Activated naive CD8-positive, alpha-beta T cell treated with anti-CD3 and anti-CD28 coated beads, Interleukin-2, amount 50 U/mL, for 24 hours (primary cell): ENCODE measurements at regions not wholly inside any gene's neighbourhood (a gene's known extent, or its start where the extent isn't known, plus 50 kb on each side); places are given as distances from the start of the nearest gene placed in this dataset.
"Not testable (repeated sequence)": the region's sequence is repeated elsewhere in the genome, so short reads cannot be mapped to it uniquely, and the experiment has no call there.

ENCODE experiments used
- ATAC-seq: fragments of 150-1000 bp; cut with Tn5 transposase; one replicate; pipeline ENCODE4 v1.10.0; 2021
- DNase-seq: peaks from one replicate; pipeline ENCODE4 v3.0.0; 2021
- H3K27ac Mint-ChIP-seq: one replicate; pipeline ENCODE4 v1.8.0; 2021; ENCODE audit warnings: mild to moderate bottlenecking, mixed read lengths
- H3K27me3 Mint-ChIP-seq: one replicate; pipeline ENCODE4 v1.8.0; 2021; ENCODE audit warnings: mixed read lengths
- H3K36me3 Mint-ChIP-seq: one replicate; pipeline ENCODE4 v1.8.0; 2021; ENCODE audit warnings: low read depth, mixed read lengths
- H3K4me1 Mint-ChIP-seq: one replicate; pipeline ENCODE4 v1.8.0; 2021; ENCODE audit warnings: mixed read lengths
- H3K4me3 Mint-ChIP-seq: one replicate; pipeline ENCODE4 v1.8.0; 2021; ENCODE audit warnings: mild to moderate bottlenecking, moderate library complexity, mixed read lengths
- H3K9me3 Mint-ChIP-seq: one replicate; pipeline ENCODE4 v1.8.0; 2021; ENCODE audit warnings: mixed read lengths

DNA sequence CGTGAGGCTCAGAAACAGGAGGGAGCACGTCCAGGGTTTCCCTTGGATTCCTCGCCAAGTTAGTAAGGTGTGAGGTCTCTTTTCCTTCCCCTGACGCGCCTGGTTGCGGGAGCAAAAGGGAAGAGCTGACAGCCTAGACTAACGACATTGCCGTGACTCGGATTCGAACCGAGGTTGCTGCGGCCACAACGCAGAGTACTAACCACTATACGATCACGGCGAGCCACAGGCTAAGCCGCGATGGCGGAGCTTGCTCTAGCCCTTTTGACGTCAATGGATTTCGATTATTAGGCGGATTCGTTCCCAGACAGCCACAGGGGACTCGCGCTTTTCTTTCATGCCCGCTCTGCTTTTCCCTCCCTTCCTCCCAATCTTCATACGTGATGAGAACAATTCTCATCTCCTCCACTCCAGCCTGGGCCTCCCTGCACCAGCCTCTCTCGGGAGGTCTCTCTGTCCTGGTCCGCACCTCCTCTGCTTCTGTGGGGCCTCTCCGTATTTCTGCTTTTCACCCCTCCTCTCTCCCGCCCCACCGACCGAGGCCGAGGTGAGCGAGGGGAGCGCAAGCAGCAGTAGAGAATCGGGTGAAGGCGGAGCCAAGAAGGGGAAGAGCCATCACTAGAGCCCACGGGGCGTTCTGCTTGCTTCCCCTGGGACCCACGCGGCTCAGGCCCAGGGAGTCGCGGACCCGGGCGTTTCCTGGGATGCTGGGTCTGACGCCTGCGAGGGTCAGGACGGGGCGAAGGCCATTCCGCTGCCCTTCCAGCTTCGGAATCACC is 150.7 kb upstream of the NBPF11 start:
- DNase-seq (peak; percentile 80), ATAC-seq (peak; percentile 84)
- Mint-ChIP-seq H3K27ac (peak overlapping the region; percentile 89), H3K4me1 (peaks cover 22% of the 10 kb centered on the region), H3K4me3 (peak overlapping the region; percentile 86), H3K27me3 (peaks cover 32% of the 10 kb centered on the region)
- H3K9me3 Mint-ChIP-seq, H3K36me3 Mint-ChIP-seq: not testable (repeated sequence)

- DNase-seq, H3K4me3 Mint-ChIP-seq, H3K36me3 Mint-ChIP-seq, ATAC-seq, H3K9me3 Mint-ChIP-seq, H3K27me3 Mint-ChIP-seq, H3K4me1 Mint-ChIP-seq, H3K27ac Mint-ChIP-seq: not testable (repeated sequence)
These were observed 145.8 kb upstream of the NBPF11 start for GRCh38 chr1:148297852-148298251.

DNA sequence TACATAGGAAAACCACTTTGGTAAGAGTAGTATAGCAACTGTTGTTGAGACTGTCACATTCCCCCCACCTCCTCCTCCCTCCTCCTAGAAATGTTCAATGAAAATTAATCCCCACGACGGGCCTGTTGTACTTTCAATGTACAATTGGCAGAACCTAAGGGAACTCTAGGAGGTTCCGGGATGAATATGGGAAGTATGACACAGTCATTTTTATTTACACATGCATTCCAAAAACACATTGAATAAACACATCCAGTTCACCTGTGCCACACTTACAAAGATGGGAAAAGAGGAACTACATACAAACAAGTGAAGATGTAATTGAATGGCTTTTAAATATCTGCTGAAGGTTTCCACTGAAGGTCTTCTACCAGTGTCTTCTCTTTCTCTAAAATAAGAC is 144.4 kb upstream of the NBPF11 start:
- Mint-ChIP-seq H3K4me1 (no peaks in the 10 kb centered on the region), H3K9me3 (no peaks in the 10 kb centered on the region), H3K36me3 (no peaks in the 10 kb centered on the region), H3K27me3 (peaks cover 2% of the 10 kb centered on the region), H3K4me3 (no peak overlapping the region), H3K27ac (no peak overlapping the region)
- ATAC-seq (no peak), DNase-seq (no peak)

GRCh38 chr1:148294116-148294807 is 142.2 kb upstream of the NBPF11 start:
- ATAC-seq = no peak
- Mint-ChIP-seq H3K36me3 (no peaks in the 10 kb centered on the region), H3K9me3 (no peaks in the 10 kb centered on the region), H3K4me3 (no peak overlapping the region), H3K4me1 (no peaks in the 10 kb centered on the region), H3K27ac (no peak overlapping the region), H3K27me3 (peaks cover 2% of the 10 kb centered on the region)
- DNase-seq = no peak

- Mint-ChIP-seq H3K27ac (no peak overlapping the region), H3K9me3 (no peaks in the 10 kb centered on the region), H3K27me3 (peaks cover 2% of the 10 kb centered on the region), H3K4me1 (no peaks in the 10 kb centered on the region), H3K36me3 (no peaks in the 10 kb centered on the region), H3K4me3 (no peak overlapping the region)
- ATAC-seq (no peak), DNase-seq (no peak)
These were observed 141.6 kb upstream of the NBPF11 start for GRCh38 chr1:148293651-148294050.

GRCh38 chr1:148292915-148293314 is 140.8 kb upstream of the NBPF11 start:
- H3K4me1 Mint-ChIP-seq = no peaks in the 10 kb centered on the region
- peaks cover 2% of the 10 kb centered on the region for H3K27me3 Mint-ChIP-seq
- no peak overlapping the region for H3K27ac Mint-ChIP-seq
- H3K36me3 Mint-ChIP-seq = no peaks in the 10 kb centered on the region
- H3K9me3 Mint-ChIP-seq = no peaks in the 10 kb centered on the region
- DNase-seq (no peak), ATAC-seq (no peak)
- no peak overlapping the region for H3K4me3 Mint-ChIP-seq

- no peak overlapping the region for H3K4me3 Mint-ChIP-seq
- ATAC-seq = no peak
- peaks cover 5% of the 10 kb centered on the region for H3K27me3 Mint-ChIP-seq
- no peak overlapping the region for H3K27ac Mint-ChIP-seq
- H3K4me1 Mint-ChIP-seq = no peaks in the 10 kb centered on the region
- H3K9me3 Mint-ChIP-seq = no peaks in the 10 kb centered on the region
- DNase-seq = no peak
- no peaks in the 10 kb centered on the region for H3K36me3 Mint-ChIP-seq
These were observed 138.8 kb upstream of the NBPF11 start for GRCh38 chr1:148290881-148291280.

DNA sequence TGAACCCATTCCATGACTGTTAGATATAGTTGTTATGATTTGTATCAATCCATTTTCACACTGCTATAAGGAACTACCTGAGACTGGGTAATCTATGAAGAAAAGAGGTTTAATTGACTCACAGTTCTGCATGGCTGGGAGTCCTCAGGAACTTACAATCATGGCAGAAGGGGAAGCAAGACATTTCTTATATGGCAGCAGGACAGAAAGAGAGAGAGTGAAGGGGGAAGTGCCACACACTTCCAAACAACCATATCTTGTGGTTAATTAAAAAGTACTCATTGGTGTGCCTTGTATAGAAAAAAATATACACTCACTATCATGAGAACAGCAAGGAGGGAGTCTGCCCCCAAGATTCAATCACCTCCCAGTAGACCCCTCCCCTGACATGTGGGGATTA is 137.6 kb upstream of the NBPF11 start:
- ATAC-seq (no peak), DNase-seq (no peak)
- H3K4me3 Mint-ChIP-seq = no peak overlapping the region
- H3K27ac Mint-ChIP-seq = no peak overlapping the region
- H3K27me3 Mint-ChIP-seq = peaks cover 5% of the 10 kb centered on the region
- no peaks in the 10 kb centered on the region for H3K36me3 Mint-ChIP-seq
- H3K4me1 Mint-ChIP-seq = no peaks in the 10 kb centered on the region
- no peaks in the 10 kb centered on the region for H3K9me3 Mint-ChIP-seq

DNA sequence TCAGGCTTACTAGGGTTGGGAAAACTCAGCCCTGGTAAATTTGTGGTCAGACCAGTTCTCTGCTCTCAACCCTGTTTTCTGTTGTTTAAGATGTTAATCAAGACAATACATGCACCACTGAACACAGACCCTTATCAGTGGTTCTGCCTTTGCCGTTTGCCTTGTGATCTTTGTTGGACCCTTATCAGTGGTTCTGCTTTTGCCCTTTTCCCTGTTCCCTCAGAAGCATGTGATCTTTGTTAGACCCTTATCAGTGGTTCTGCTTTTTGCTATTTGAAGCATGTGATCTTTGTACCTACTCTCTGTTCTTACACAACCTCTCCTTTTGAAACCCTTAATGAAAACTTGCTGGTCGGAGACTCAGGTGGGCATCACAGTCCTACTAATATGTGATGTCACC is 133.9 kb upstream of the NBPF11 start:
- H3K4me1 Mint-ChIP-seq, DNase-seq, H3K9me3 Mint-ChIP-seq, H3K27me3 Mint-ChIP-seq, ATAC-seq, H3K27ac Mint-ChIP-seq, H3K4me3 Mint-ChIP-seq, H3K36me3 Mint-ChIP-seq: not testable (repeated sequence)

DNA sequence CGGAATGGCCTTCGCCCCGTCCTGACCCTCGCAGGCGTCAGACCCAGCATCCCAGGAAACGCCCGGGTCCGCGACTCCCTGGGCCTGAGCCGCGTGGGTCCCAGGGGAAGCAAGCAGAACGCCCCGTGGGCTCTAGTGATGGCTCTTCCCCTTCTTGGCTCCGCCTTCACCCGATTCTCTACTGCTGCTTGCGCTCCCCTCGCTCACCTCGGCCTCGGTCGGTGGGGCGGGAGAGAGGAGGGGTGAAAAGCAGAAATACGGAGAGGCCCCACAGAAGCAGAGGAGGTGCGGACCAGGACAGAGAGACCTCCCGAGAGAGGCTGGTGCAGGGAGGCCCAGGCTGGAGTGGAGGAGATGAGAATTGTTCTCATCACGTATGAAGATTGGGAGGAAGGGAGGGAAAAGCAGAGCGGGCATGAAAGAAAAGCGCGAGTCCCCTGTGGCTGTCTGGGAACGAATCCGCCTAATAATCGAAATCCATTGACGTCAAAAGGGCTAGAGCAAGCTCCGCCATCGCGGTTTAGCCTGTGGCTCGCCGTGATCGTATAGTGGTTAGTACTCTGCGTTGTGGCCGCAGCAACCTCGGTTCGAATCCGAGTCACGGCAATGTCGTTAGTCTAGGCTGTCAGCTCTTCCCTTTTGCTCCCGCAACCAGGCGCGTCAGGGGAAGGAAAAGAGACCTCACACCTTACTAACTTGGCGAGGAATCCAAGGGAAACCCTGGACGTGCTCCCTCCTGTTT is 128.9 kb upstream of the NBPF11 start:
- peak overlapping the region; percentile 79 for H3K4me3 Mint-ChIP-seq
- H3K4me1 Mint-ChIP-seq = peaks cover 16% of the 10 kb centered on the region
- peaks cover 33% of the 10 kb centered on the region for H3K27me3 Mint-ChIP-seq
- peak overlapping the region; percentile 90 for H3K27ac Mint-ChIP-seq
- ATAC-seq = peak; percentile 80
- not testable (repeated sequence) for DNase-seq, H3K9me3 Mint-ChIP-seq, H3K36me3 Mint-ChIP-seq

DNA sequence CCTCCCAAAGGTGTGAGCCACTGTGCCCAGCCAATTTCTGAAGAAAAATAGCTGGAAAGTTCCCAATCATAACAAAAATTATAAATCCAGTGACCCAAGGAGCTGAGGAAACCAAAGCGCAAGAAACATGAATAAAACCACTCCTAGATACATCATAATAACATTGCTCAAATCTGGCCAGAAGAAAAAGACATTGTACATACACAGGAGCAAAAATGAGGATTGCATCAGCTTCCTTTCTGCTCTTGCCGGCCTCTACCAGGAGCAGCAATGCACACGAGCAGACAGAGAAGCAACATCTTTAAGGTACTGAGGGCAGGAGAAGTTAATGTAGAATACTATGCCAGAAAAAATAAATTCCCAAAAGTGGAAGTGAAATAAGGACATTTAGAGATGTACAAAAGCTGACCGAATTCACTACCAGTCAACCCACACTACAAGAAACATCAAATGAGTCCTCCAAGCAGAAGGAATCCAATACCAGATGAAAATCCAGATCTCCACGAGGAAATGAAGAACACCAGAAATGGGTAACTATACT is 127.0 kb upstream of the NBPF11 start:
- ATAC-seq, DNase-seq, H3K27ac Mint-ChIP-seq, H3K9me3 Mint-ChIP-seq, H3K36me3 Mint-ChIP-seq: not testable (repeated sequence)
- H3K4me3 Mint-ChIP-seq = peak overlapping the region; percentile 79
- peaks cover 37% of the 10 kb centered on the region for H3K27me3 Mint-ChIP-seq
- peaks cover 16% of the 10 kb centered on the region for H3K4me1 Mint-ChIP-seq

GRCh38 chr1:148277865-148278279 is 125.8 kb upstream of the NBPF11 start:
- not testable (repeated sequence) for DNase-seq, ATAC-seq, H3K9me3 Mint-ChIP-seq, H3K27ac Mint-ChIP-seq, H3K4me3 Mint-ChIP-seq, H3K36me3 Mint-ChIP-seq
- peaks cover 16% of the 10 kb centered on the region for H3K4me1 Mint-ChIP-seq
- H3K27me3 Mint-ChIP-seq = peaks cover 45% of the 10 kb centered on the region

DNA sequence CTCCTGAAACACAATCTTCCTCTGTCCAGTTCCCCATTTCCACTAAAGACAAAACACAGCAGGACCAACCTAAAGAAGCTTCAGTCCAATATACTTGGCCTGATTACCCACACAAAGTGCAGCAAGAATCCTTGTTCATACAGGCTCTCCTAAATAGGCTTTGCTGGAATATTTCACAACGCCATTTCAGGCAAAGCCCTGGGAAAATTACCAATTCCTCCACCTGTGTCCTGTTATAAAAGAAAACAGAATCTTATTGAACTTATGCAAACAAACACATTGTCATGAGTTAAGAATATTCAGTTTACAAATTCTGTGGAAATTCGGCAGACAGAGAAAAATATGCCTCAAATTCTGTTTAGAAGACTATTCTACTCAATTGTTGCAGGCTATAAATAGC is 115.0 kb upstream of the NBPF11 start:
- not testable (repeated sequence) for H3K27me3 Mint-ChIP-seq, H3K4me3 Mint-ChIP-seq, H3K9me3 Mint-ChIP-seq, H3K36me3 Mint-ChIP-seq, DNase-seq, ATAC-seq, H3K27ac Mint-ChIP-seq
- peaks cover 21% of the 10 kb centered on the region for H3K4me1 Mint-ChIP-seq

- no peak overlapping the region for H3K27ac Mint-ChIP-seq
- DNase-seq (peak; percentile 28), ATAC-seq (peak; percentile 42)
- H3K9me3 Mint-ChIP-seq = no peaks in the 10 kb centered on the region
- peak overlapping the region; percentile 81 for H3K4me3 Mint-ChIP-seq
- H3K36me3 Mint-ChIP-seq = no peaks in the 10 kb centered on the region
- H3K27me3 Mint-ChIP-seq = peaks cover 4% of the 10 kb centered on the region
- peaks cover 21% of the 10 kb centered on the region for H3K4me1 Mint-ChIP-seq
These were observed 112.5 kb upstream of the NBPF11 start for GRCh38 chr1:148264374-148265276.
